ENCODE measurements at regions not wholly inside any gene's neighbourhood (a gene's known extent, or its start where the extent isn't known, plus 50 kb on each side); places are given as distances from the start of the nearest gene placed in this dataset.

- no peaks in the 10 kb centered on the region for H3K9me3 ChIP-seq (ENCODE audit: control extremely low read depth in 1 of 3, control insufficient read depth in 2 of 3, insufficient read depth in 1 of 3, low read length in 2 of 3)
- H3K4me1 ChIP-seq (ENCODE audit: control insufficient read depth in 2 of 2, insufficient read depth in 2 of 2, low read length in 2 of 2) = peaks cover 12 to 13% of the 10 kb centered on the region in 2 donors
- intact Hi-C loops (cut with micrococcal nuclease) = loop anchor here (10.0 kb wide), 1 partner anchor 71 kb away; no protein-coding TSS in a partner anchor
- ChIA-PET CTCF (interaction anchor here (2.8 kb wide), 1 partner anchor 117 kb away, joined by 9 read pairs; no protein-coding TSS in a partner anchor), POLR2A (no interaction called here)
- no peaks in the 10 kb centered on the region for H3K36me3 ChIP-seq (replicated peaks in 1 of 2; ENCODE audit: control extremely low read depth in 1 of 2, control insufficient read depth in 1 of 2, extremely low read depth in 1 of 2, insufficient read depth in 2 of 2, low read length in 1 of 2)
- H3K4me3 ChIP-seq (ENCODE audit: control extremely low read depth in 1 of 5, extremely low read depth in 1 of 5, insufficient read depth in 1 of 5, low read depth in 2 of 5, low read length in 4 of 5) = no peak overlapping the region
- H3K4me3 Mint-ChIP-seq = no peak overlapping the region
- no peak overlapping the region for H2AFZ ChIP-seq (ENCODE audit: insufficient read depth, low read depth, low read length, poor library complexity, severe bottlenecking)
- peaks cover 15% of the 10 kb centered on the region for H3K4me1 Mint-ChIP-seq
- no peak for TF ChIP-seq EZH2 (IDR thresholded peaks at IDR 0.05; ENCODE audit: borderline replicate concordance, insufficient read depth, low read depth, low read length, poor library complexity, severe bottlenecking)
- TF ChIP-seq, protein P1, sequence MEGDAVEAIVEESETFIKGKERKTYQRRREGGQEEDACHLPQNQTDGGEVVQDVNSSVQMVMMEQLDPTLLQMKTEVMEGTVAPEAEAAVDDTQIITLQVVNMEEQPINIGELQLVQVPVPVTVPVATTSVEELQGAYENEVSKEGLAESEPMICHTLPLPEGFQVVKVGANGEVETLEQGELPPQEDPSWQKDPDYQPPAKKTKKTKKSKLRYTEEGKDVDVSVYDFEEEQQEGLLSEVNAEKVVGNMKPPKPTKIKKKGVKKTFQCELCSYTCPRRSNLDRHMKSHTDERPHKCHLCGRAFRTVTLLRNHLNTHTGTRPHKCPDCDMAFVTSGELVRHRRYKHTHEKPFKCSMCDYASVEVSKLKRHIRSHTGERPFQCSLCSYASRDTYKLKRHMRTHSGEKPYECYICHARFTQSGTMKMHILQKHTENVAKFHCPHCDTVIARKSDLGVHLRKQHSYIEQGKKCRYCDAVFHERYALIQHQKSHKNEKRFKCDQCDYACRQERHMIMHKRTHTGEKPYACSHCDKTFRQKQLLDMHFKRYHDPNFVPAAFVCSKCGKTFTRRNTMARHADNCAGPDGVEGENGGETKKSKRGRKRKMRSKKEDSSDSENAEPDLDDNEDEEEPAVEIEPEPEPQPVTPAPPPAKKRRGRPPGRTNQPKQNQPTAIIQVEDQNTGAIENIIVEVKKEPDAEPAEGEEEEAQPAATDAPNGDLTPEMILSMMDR (IDR thresholded peaks at IDR 0.05) = no peak
- no peaks in the 10 kb centered on the region for H3K79me2 ChIP-seq (ENCODE audit: control insufficient read depth, insufficient read depth, low read length)
- H3K27me3 Mint-ChIP-seq = no peaks in the 10 kb centered on the region
- no peak for DNase-seq
- H4K20me1 ChIP-seq (ENCODE audit: control insufficient read depth, insufficient read depth, low read length, poor library complexity, severe bottlenecking) = no peaks in the 10 kb centered on the region
- H3K4me2 ChIP-seq (replicated peaks; ENCODE audit: low read depth, low read length, poor library complexity, severe bottlenecking) = no peak overlapping the region
- H3K9me3 Mint-ChIP-seq (ENCODE audit: insufficient read depth) = no peaks in the 10 kb centered on the region
- H3K27ac ChIP-seq (ENCODE audit: low read length in 2 of 2) = no peak overlapping the region
- H3K27ac Mint-ChIP-seq = no peak overlapping the region
- ATAC-seq (ENCODE audit: low read depth) = no peak
- WGBS (ENCODE audit: insufficient coverage) = no CpG with 5 or more reads among the region's 8 CpGs
- no peak overlapping the region for H3K9ac ChIP-seq (ENCODE audit: low read length)
- H3K27me3 ChIP-seq (replicated peaks in 1 of 4; ENCODE audit: control extremely low read depth in 1 of 4, control insufficient read depth in 3 of 4, insufficient read depth in 4 of 4, low read length in 3 of 4) = no peaks in the 10 kb centered on the region
Observed at GRCh38 chrX:9345957-9346356, 118.9 kb upstream of the TBL1X start.

GRCh38 chrX:9349572-9350494 lies 115.0 kb upstream of the TBL1X start:
- Histone ChIP-seq H3K27me3 (replicated peaks in 1 of 4; ENCODE audit: control extremely low read depth in 1 of 4, control insufficient read depth in 3 of 4, insufficient read depth in 4 of 4, low read length in 3 of 4) (no peaks in the 10 kb centered on the region), H3K4me2 (replicated peaks; ENCODE audit: low read depth, low read length, poor library complexity, severe bottlenecking) (no peak overlapping the region), H3K9me3 (ENCODE audit: control extremely low read depth in 1 of 3, control insufficient read depth in 2 of 3, insufficient read depth in 1 of 3, low read length in 2 of 3) (no peaks in the 10 kb centered on the region), H3K4me3 (ENCODE audit: control extremely low read depth in 1 of 5, extremely low read depth in 1 of 5, insufficient read depth in 1 of 5, low read depth in 2 of 5, low read length in 4 of 5) (no peak overlapping the region), H2AFZ (ENCODE audit: insufficient read depth, low read depth, low read length, poor library complexity, severe bottlenecking) (no peak overlapping the region), H3K36me3 (replicated peaks in 1 of 2; ENCODE audit: control extremely low read depth in 1 of 2, control insufficient read depth in 1 of 2, extremely low read depth in 1 of 2, insufficient read depth in 2 of 2, low read length in 1 of 2) (no peaks in the 10 kb centered on the region), H3K9ac (ENCODE audit: low read length) (no peak overlapping the region), H3K4me1 (ENCODE audit: control insufficient read depth in 2 of 2, insufficient read depth in 2 of 2, low read length in 2 of 2) (peaks cover 15 to 22% of the 10 kb centered on the region in 2 donors), H3K27ac (ENCODE audit: low read length in 2 of 2) (no peak overlapping the region), H4K20me1 (ENCODE audit: control insufficient read depth, insufficient read depth, low read length, poor library complexity, severe bottlenecking) (no peaks in the 10 kb centered on the region), H3K79me2 (ENCODE audit: control insufficient read depth, insufficient read depth, low read length) (no peaks in the 10 kb centered on the region)
- Mint-ChIP-seq H3K4me1 (peaks cover 23% of the 10 kb centered on the region), H3K9me3 (ENCODE audit: insufficient read depth) (no peaks in the 10 kb centered on the region), H3K27me3 (no peaks in the 10 kb centered on the region), H3K27ac (no peak overlapping the region), H3K4me3 (no peak overlapping the region)
- ChIA-PET POLR2A (no interaction called here), CTCF (interaction anchor here (1.2 kb wide), 1 partner anchor 378 kb away, joined by 4 read pairs; no protein-coding TSS in a partner anchor)
- 94% methylated on average over 2 of the region's 11 CpGs for WGBS (ENCODE audit: insufficient coverage)
- TF ChIP-seq, protein P1 (IDR thresholded peaks at IDR 0.05) = no peak
- no peak for TF ChIP-seq EZH2 (IDR thresholded peaks at IDR 0.05; ENCODE audit: borderline replicate concordance, insufficient read depth, low read depth, low read length, poor library complexity, severe bottlenecking)
- DNase-seq (no peak), ATAC-seq (ENCODE audit: low read depth) (no peak)
- intact Hi-C loops (cut with micrococcal nuclease) = loop anchor here (10.0 kb wide), 1 partner anchor 75 kb away; no protein-coding TSS in a partner anchor

All from B cell (primary cell).